ENCODE measurements at regions not wholly inside any gene's neighbourhood (a gene's known extent, or its start where the extent isn't known, plus 50 kb on each side); places are given as distances from the start of the nearest gene placed in this dataset.
"Not testable (repeated sequence)": the region's sequence is repeated elsewhere in the genome, so short reads cannot be mapped to it uniquely, and the experiment has no call there.

DNA sequence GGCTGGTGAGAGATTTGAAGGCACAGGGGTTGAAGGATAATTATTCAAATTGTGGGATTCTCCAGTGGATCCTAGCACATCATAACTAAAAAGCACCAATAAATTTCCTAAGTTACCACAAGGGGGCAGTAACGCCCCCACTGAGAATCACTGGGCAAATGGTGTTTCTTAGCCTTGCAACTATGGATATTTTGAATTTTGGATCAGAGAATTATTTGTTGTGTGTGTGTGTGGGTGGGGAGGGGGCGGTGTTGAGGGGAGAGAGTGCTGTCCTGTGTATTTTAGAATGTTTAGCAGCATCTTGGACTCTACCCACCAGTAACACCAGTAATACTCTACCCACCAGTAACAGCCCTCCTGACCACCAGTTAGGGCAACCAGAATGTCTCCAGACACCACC is 63.3 kb upstream of the PRKG1 start:
- intact Hi-C loops (cut with DNase I) = loop anchor here (2.0 kb wide), 1 partner anchor 36 kb away; no protein-coding TSS in a partner anchor

DNA sequence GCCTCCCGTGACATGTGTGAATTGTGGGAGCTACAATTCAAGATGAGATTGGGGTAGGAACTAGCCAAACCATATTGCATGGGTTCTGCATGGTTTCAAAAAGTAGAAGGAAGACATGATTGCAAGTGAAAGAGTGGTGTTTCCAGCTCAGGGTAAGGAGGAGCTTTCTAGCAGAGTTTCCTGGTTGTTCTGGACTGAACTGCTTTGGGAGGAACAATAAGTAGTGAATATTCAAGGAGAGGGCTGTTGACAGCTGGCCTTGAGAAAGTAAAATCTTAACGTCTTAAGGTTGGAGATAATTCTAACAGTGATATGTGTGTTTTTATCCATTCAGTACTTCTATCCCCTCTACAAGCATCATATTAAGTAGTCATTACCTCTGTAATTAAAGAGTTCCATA is 62.2 kb upstream of the PRKG1 start:
- Histone ChIP-seq H3K4me1 (peaks cover 11 to 36% of the 10 kb centered on the region in 2 donors), H3K9me3 (no peaks in the 10 kb centered on the region), H3K36me3 (no peaks in the 10 kb centered on the region), H3K27me3 (no peaks in the 10 kb centered on the region), H3K27ac (no peak overlapping the region), H3K4me3 (no peak overlapping the region)
- TF ChIP-seq, protein P1, sequence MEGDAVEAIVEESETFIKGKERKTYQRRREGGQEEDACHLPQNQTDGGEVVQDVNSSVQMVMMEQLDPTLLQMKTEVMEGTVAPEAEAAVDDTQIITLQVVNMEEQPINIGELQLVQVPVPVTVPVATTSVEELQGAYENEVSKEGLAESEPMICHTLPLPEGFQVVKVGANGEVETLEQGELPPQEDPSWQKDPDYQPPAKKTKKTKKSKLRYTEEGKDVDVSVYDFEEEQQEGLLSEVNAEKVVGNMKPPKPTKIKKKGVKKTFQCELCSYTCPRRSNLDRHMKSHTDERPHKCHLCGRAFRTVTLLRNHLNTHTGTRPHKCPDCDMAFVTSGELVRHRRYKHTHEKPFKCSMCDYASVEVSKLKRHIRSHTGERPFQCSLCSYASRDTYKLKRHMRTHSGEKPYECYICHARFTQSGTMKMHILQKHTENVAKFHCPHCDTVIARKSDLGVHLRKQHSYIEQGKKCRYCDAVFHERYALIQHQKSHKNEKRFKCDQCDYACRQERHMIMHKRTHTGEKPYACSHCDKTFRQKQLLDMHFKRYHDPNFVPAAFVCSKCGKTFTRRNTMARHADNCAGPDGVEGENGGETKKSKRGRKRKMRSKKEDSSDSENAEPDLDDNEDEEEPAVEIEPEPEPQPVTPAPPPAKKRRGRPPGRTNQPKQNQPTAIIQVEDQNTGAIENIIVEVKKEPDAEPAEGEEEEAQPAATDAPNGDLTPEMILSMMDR (IDR thresholded peaks at IDR 0.05) = no peak
- intact Hi-C loops (cut with DNase I) = no loop called here
- DNase-seq (ENCODE audit: low spot score in 2 of 2) = no peak

More for the DNA sequence above, 63.3 kb upstream of the PRKG1 start:
- Histone ChIP-seq H3K4me3 (no peak overlapping the region), H3K27ac (peak overlapping the region in 1 of 2 donors; percentile 5), H3K27me3 (no peaks in the 10 kb centered on the region), H3K36me3 (no peaks in the 10 kb centered on the region), H3K4me1 (peaks cover 11 to 37% of the 10 kb centered on the region in 2 donors), H3K9me3 (no peaks in the 10 kb centered on the region)
- TF ChIP-seq, protein P1 (IDR thresholded peaks at IDR 0.05) = peak; percentile 71 to 80 (median 75)
- no peak for DNase-seq (ENCODE audit: low spot score in 2 of 2)

DNA sequence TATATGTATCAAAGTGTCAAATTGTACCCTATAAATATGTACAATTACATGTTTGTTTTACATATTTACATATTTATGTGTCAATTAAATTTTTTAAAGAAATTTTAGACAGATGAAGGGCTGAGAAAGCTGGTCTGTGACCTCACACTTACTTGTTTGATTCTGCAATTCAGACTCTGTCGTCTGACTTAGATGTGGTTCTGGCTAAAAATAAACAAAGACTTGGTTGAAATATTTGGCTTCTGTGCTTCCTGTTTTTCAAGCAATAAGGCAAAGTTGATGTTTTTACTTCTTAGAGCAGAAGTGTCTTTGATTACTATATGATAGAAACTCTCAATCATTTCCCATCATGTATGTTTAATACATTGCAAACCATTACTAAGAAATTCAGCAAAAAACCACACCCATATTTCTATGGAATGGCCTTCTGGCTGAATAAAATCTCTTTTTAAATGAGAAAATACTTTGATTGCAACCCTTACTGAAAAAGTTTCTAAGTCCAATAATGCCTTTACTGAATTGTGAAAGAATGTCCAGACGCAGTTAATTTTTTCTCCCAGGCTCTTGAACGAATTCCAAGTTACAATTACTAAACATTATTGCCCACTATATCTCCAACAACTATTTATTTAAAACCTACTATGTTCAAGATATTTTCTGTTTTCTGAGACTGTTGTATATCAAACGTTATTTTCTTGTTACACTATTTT is 59.5 kb upstream of the PRKG1 start:
- H3K4me1 ChIP-seq = peaks cover 7 to 35% of the 10 kb centered on the region in 2 donors
- no peaks in the 10 kb centered on the region for H3K27me3 ChIP-seq
- H3K36me3 ChIP-seq = no peaks in the 10 kb centered on the region
- no peak overlapping the region for H3K4me3 ChIP-seq
- DNase-seq (ENCODE audit: low spot score in 2 of 2) = no peak
- TF ChIP-seq, protein P1 (IDR thresholded peaks at IDR 0.05) = no peak
- no peaks in the 10 kb centered on the region for H3K9me3 ChIP-seq
- intact Hi-C loops (cut with DNase I) = no loop called here
- H3K27ac ChIP-seq = peak overlapping the region; percentile 67 to 79

DNA sequence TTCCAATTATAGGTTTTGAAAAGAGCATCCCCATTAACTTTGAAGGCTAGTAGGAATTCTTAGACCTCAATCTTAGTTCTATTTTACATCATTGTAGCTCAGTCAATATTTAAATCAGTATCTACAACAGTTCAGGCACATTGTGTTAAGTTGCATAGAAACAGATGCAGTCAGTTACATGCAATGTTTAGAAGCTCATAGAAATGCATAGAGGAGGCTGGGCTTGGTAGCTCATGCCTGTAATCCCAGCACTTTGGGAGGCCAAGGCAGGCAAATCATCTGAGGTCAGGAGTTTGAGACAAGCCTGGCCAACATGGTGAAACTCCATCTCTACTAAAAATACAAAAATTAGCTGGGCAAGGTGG is 58.9 kb upstream of the PRKG1 start:
- H3K27me3 ChIP-seq; H3K9me3 ChIP-seq; H3K36me3 ChIP-seq; H3K4me3 ChIP-seq; intact Hi-C loops (cut with DNase I); DNase-seq (ENCODE audit: low spot score in 2 of 2): not testable (repeated sequence)
- peaks cover 10 to 40% of the 10 kb centered on the region in 2 donors for H3K4me1 ChIP-seq
- H3K27ac ChIP-seq = peak overlapping the region; percentile 67 to 79

DNA sequence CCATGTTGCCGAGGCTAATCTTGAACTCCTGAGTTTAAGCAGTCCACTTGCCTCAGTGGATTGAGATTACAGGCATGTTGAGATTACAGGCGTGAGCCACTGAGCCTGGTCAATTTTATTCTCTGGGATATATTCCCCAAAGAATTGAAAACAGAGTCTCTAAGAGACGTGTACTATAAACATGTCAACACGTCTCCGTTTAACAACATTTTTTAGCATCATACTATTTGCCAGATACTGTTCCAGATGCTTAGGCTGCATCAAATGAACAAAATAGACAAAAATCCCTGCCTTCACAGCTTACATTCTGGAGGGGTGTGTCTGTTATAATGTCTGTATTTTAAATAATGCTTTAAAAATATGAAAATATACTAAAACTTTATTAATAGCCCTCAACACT is 54.1 kb upstream of the PRKG1 start:
- Histone ChIP-seq H3K27ac (peak overlapping the region; percentile 77 to 91), H3K36me3 (no peaks in the 10 kb centered on the region), H3K27me3 (no peaks in the 10 kb centered on the region), H3K4me3 (no peak overlapping the region), H3K9me3 (no peaks in the 10 kb centered on the region), H3K4me1 (peaks cover 8 to 54% of the 10 kb centered on the region in 2 donors)
- DNase-seq (ENCODE audit: low spot score in 2 of 2) = no peak
- TF ChIP-seq, protein P1 (IDR thresholded peaks at IDR 0.05) = no peak
- intact Hi-C loops (cut with DNase I) = no loop called here

DNA sequence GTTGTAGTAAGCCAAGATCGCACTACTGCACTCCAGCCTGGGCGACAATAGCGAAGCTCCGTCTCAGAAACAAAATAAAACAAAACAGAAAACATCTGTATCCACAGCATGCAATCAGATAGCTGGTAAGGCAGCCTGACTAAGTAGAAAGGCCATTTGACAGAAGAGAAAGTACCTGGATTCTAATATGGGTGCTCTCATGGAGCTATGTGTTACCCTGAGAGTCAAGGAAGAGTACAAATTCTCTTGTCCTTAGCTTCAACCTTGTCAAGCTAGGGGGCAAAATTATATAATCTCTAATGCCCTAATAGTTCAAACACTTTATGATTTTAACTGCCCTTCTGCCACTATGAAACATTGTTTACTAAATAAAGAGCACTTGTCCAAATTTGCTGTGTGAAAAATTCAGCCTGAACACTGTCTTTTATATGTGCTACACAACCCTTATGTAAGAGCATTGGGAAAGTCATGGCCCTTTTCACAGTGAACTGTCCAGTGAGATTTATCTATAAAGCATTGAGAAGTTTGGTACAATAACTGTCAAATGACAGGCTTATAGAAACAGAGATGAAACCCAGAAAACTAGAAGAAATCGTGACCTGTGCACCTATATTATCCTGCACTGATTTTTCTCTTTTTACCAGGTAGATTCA is 51.2 kb upstream of the PRKG1 start:
- Histone ChIP-seq H3K36me3 (no peaks in the 10 kb centered on the region), H3K27ac (peak overlapping the region; percentile 77 to 91), H3K4me1 (peaks cover 8 to 57% of the 10 kb centered on the region in 2 donors), H3K27me3 (no peaks in the 10 kb centered on the region), H3K9me3 (no peaks in the 10 kb centered on the region), H3K4me3 (no peak overlapping the region)
- no peak for DNase-seq (ENCODE audit: low spot score in 2 of 2)
- TF ChIP-seq, protein P1 (IDR thresholded peaks at IDR 0.05) = no peak
- intact Hi-C loops (cut with DNase I) = no loop called here
